K562 (cell line): ENCODE measurements at regions not wholly inside any gene's neighbourhood (a gene's known extent, or its start where the extent isn't known, plus 50 kb on each side); places are given as distances from the start of the nearest gene placed in this dataset.
A peak's percentile ranks its signal among the peaks of the same experiment; 100 is the strongest.

Experiments
- ATAC-seq: fragments of 200-7000 bp; cut with Tn5 transposase; 3 replicates; pipeline ENCODE4 v1.9.1; 2020; ENCODE audit warnings: moderate library complexity
- BruUV-seq: library from RNA; stranded (reverse); fragments of 400-500 nt; replicated peaks from 2 replicates; lab custom pipeline; 2021; lab: Mats Ljungman, UMichigan
- CTCF ChIA-PET: fragments of 300-600 bp; formaldehyde crosslinking; extraction: SDS; loops from one replicate; lab custom pipeline; 2021; ENCODE audit warnings: low intra/inter-chr PET ratio; lab: Yijun Ruan, JAX
- POLR2A ChIA-PET: fragments of 300-600, 350-650 bp; sonication (Branson Sonifier 250); formaldehyde crosslinking; extraction: SDS; loops from one replicate; lab custom pipeline; 2021; ENCODE audit warnings: antibody characterized with exemption, inconsistent platforms; lab: Yijun Ruan, JAX
- DNase-seq, 4 experiments: peaks; one replicate each; pipeline versions ENCODE4 v3.0.0 to v3.0.0-alpha.2; 2011 to 2018; ENCODE audit warnings: low spot score in 3 of 4, mixed read lengths in 3 of 4; ENCODE audit errors: extremely low read depth in 1 of 4
- FAIRE-seq: peaks from 2 replicates; lab custom pipeline; 2011; peaks lifted over from hg19 to GRCh38; lab: Jason Lieb, UNC
- H2AFZ ChIP-seq: 2 replicates; pipeline ENCODE4 v1.6.0; 2011; ENCODE audit warnings: low read depth, low read length, control low read depth, inconsistent platforms
- H3K27ac ChIP-seq: fragments of 200-600 bp; 3 replicates; pipeline ENCODE4 v1.8.0; 2011; ENCODE audit warnings: low read depth, mild to moderate bottlenecking, control low read depth, inconsistent platforms, low read length, moderate library complexity, mixed read lengths; ENCODE audit errors: extremely low read depth
- H3K27me3 ChIP-seq, 2 experiments: fragments of 300-600 bp in 1 of 2; 2 replicates in 1 of 2; 3 replicates in 1 of 2; pipeline versions ENCODE4 v1.6.0 to v1.8.0; 2011; ENCODE audit warnings: inconsistent platforms in 2 of 2, low read length in 2 of 2, mild to moderate bottlenecking in 1 of 2, mixed read lengths in 1 of 2, moderate library complexity in 1 of 2; ENCODE audit not compliant: control insufficient read depth in 2 of 2, insufficient read depth in 2 of 2
- H3K36me3 ChIP-seq: fragments of 300-600 bp; 3 replicates; pipeline ENCODE4 v1.8.0; 2011; ENCODE audit warnings: mild to moderate bottlenecking, low read length, inconsistent platforms; ENCODE audit not compliant: control insufficient read depth, insufficient read depth
- H3K4me1 ChIP-seq, 2 experiments: fragments of 200-600 bp in 1 of 2; replicated peaks in 1 of 2; 2 replicates in 1 of 2; 3 replicates in 1 of 2; pipeline versions ENCODE4 v1.5.1 to v1.8.0; 2011; ENCODE audit warnings: inconsistent platforms in 2 of 2, low read length in 2 of 2, mild to moderate bottlenecking in 1 of 2, mixed read lengths in 1 of 2, moderate library complexity in 1 of 2; ENCODE audit not compliant: control insufficient read depth in 2 of 2, insufficient read depth in 2 of 2
- H3K4me2 ChIP-seq: 2 replicates; pipeline ENCODE4 v1.6.1; 2011; ENCODE audit warnings: low read length, control low read depth, inconsistent platforms, mixed read lengths; ENCODE audit not compliant: insufficient read depth
- H3K4me3 ChIP-seq: fragments of 200-600 bp; sonication (generic), shearing (Covaris generic); 2 replicates; pipeline ENCODE4 v1.5.1; 2016; ENCODE audit warnings: control low read depth, inconsistent platforms
- H3K79me2 ChIP-seq: fragments of 200-600 bp; 3 replicates; pipeline ENCODE4 v1.8.0; 2011; ENCODE audit warnings: low read length, inconsistent platforms; ENCODE audit not compliant: control insufficient read depth, insufficient read depth
- H3K9ac ChIP-seq, 2 experiments: 2 replicates each; pipeline versions ENCODE4 v1.6.0 to v1.6.1; 2011; ENCODE audit warnings: low read depth in 2 of 2, low read length in 2 of 2, control low read depth in 1 of 2, inconsistent platforms in 1 of 2, mild to moderate bottlenecking in 1 of 2, mixed read lengths in 1 of 2; ENCODE audit not compliant: insufficient read depth in 1 of 2
- H3K9me1 ChIP-seq: one replicate; pipeline ENCODE4 v1.6.0; 2011; ENCODE audit warnings: inconsistent platforms, mild to moderate bottlenecking, low read length, moderate library complexity; ENCODE audit not compliant: control insufficient read depth, insufficient read depth
- H3K9me3 ChIP-seq: replicated peaks from 2 replicates; pipeline ENCODE4 v1.5.1; 2011; ENCODE audit warnings: low read depth, low read length, inconsistent platforms; ENCODE audit not compliant: control insufficient read depth, insufficient read depth
- H4K20me1 ChIP-seq: replicated peaks from 2 replicates; pipeline ENCODE4 v1.6.1; 2011; ENCODE audit warnings: low read length, inconsistent platforms, mixed read lengths; ENCODE audit not compliant: control insufficient read depth, insufficient read depth
- ESRRA ChIP-seq: fragments of 450-650 bp; IDR thresholded peaks from 2 replicates; pipeline ENCODE4 v1.6.1; 2014; ENCODE audit warnings: low read depth, mild to moderate bottlenecking, moderate library complexity, borderline replicate concordance
- POLR2B ChIP-seq: fragments of 450-650 bp; IDR thresholded peaks from 2 replicates; pipeline ENCODE4 v1.6.1; 2018; ENCODE audit warnings: low read depth; ENCODE audit not compliant: partially characterized antibody
- SIN3B ChIP-seq: fragments of 450-650 bp; IDR thresholded peaks from 2 replicates; pipeline ENCODE4 v1.6.1; 2017; ENCODE audit warnings: low read depth, mild to moderate bottlenecking, moderate library complexity
- USF2 ChIP-seq: sonication (generic); formaldehyde crosslinking; IDR thresholded peaks from 2 replicates; pipeline ENCODE4 v1.5.0; 2020; ENCODE audit warnings: missing genetic modification reagents
- ZNF316 ChIP-seq: fragments of 450-650 bp; IDR thresholded peaks from 2 replicates; pipeline ENCODE4 v1.6.1; 2016
- whole genome bisulfite sequencing: fragments of 100-300 bp; shearing (Covaris generic); methylation state at CpG from one replicate; pipeline ENCODE4 v1.1.6; 2016; ENCODE audit warnings: low coverage, mixed read lengths; ENCODE audit not compliant: insufficient coverage; ENCODE audit errors: missing lambda C conversion rate; 5-methylcytosine and 5-hydroxymethylcytosine counted together
- in situ Hi-C: fragments of 300-500 bp; cut with MboI; formaldehyde crosslinking; loops from 4 replicates; pipeline ENCODE4 v1.15.0; 2018; ENCODE audit warnings: inconsistent platforms, mixed read lengths
- intact Hi-C: fragments of 100-400 bp; cut with micrococcal nuclease; formaldehyde crosslinking; loops from 2 replicates; pipeline ENCODE4 v1.14.2; 2022

- no peak for FAIRE-seq
- no peak for TF ChIP-seq SIN3B
- no peak for TF ChIP-seq POLR2B
- peak; percentile 34; the same call in 1 of the 2 replicates for TF ChIP-seq ZNF316
- TF ChIP-seq, all 486 proteins: peak for 1
- H3K4me2 ChIP-seq, result no peak overlapping the region
- no peaks in the 10 kb centered on the region for H3K36me3 ChIP-seq
- ChIA-PET CTCF (no interaction called here), POLR2A (interaction anchor here (1.5 to 2.4 kb wide), 2 partner anchors 10 to 12 kb away, joined by 4 to 9 read pairs; no protein-coding TSS in a partner anchor)
- no peak overlapping the region for H3K9ac ChIP-seq
- no peaks in the 10 kb centered on the region for H3K79me2 ChIP-seq
- peaks cover 0 to 22% of the 10 kb centered on the region in 2 experiments; a peak in 4 of 5 replicates for H3K4me1 ChIP-seq
- H3K4me3 ChIP-seq, result no peak overlapping the region
- no peak for DNase-seq
- no peak for ATAC-seq
- 0% methylated on average over 1 of the region's 1 CpG for WGBS
- intact Hi-C loops (loop anchor here (10.0 kb wide), 2 partner anchors 137 to 143 kb away; no protein-coding TSS in a partner anchor), in situ Hi-C loops (no loop called here)
- no peak overlapping the region for H3K27ac ChIP-seq
- H4K20me1 ChIP-seq, result no peaks in the 10 kb centered on the region
- no TSS peak for BruUV-seq
- no peaks in the 10 kb centered on the region for H3K9me1 ChIP-seq
- H2AFZ ChIP-seq, result no peak overlapping the region
- no peaks in the 10 kb centered on the region for H3K9me3 ChIP-seq
- no peaks in the 10 kb centered on the region for H3K27me3 ChIP-seq
These were observed 149.5 kb upstream of the SLC38A2 start for GRCh38 chr12:46522071-46522470.

- H3K9me3 ChIP-seq, result no peaks in the 10 kb centered on the region
- no peaks in the 10 kb centered on the region for H4K20me1 ChIP-seq
- ATAC-seq, result no peak
- no peak overlapping the region for H3K4me2 ChIP-seq
- in situ Hi-C loops (no loop called here), intact Hi-C loops (loop anchor here (10.0 kb wide), 2 partner anchors 136 to 144 kb away; no protein-coding TSS in a partner anchor)
- WGBS, result 70% methylated on average over 2 of the region's 2 CpGs
- H3K4me1 ChIP-seq, result peaks cover 5 to 31% of the 10 kb centered on the region in 2 experiments
- ChIA-PET CTCF (no interaction called here), POLR2A (interaction anchor here (1.5 to 2.4 kb wide), 2 partner anchors 9 to 13 kb away, joined by 4 to 9 read pairs; no protein-coding TSS in a partner anchor)
- H3K27me3 ChIP-seq, result no peaks in the 10 kb centered on the region
- DNase-seq, result no peak
- no peaks in the 10 kb centered on the region for H3K79me2 ChIP-seq
- H2AFZ ChIP-seq, result no peak overlapping the region
- H3K4me3 ChIP-seq, result no peak overlapping the region
- H3K27ac ChIP-seq, result no peak overlapping the region
- H3K9ac ChIP-seq, result no peak overlapping the region
- TF ChIP-seq ESRRA, result peak; percentile 44; the same call in 1 of the 2 replicates
- no peak for TF ChIP-seq USF2
- no peaks in the 10 kb centered on the region for H3K9me1 ChIP-seq
- BruUV-seq, result no TSS peak
- FAIRE-seq, result no peak
- H3K36me3 ChIP-seq, result no peaks in the 10 kb centered on the region
These were observed 148.6 kb upstream of the SLC38A2 start for GRCh38 chr12:46521145-46521544.
